CD4-positive, alpha-beta T cell (primary cell): ENCODE measurements at regions not wholly inside any gene's neighbourhood (a gene's known extent, or its start where the extent isn't known, plus 50 kb on each side); places are given as distances from the start of the nearest gene placed in this dataset.

Experiments
- ATAC-seq: fragments of 200-7000 bp; cut with Tn5 transposase; one replicate; pipeline ENCODE4 v1.10.0; 2022; ENCODE audit warnings: mild to moderate bottlenecking; ENCODE audit not compliant: poor library complexity
- CTCF ChIA-PET: fragments of 350-600 bp; sonication (Branson Sonifier 250); formaldehyde crosslinking; loops from one replicate; lab custom pipeline; 2021; ENCODE audit warnings: antibody characterized with exemption, inconsistent platforms; lab: Charles Lee
- POLR2A ChIA-PET: fragments of 350-600 bp; sonication (Branson Sonifier 250); formaldehyde crosslinking; loops from one replicate; lab custom pipeline; 2021; ENCODE audit warnings: antibody characterized with exemption, inconsistent platforms; lab: Charles Lee
- DNase-seq, 14 experiments: peaks; one replicate each; pipeline ENCODE4 v3.0.0-alpha.2; 2013 to 2020; ENCODE audit warnings: mixed read lengths in 2 of 14
- H3K27ac ChIP-seq, 2 donors: one replicate each; pipeline versions ENCODE4 v1.5.1 to v1.7.0; 2013; ENCODE audit warnings: low read length in 2 of 2, low read depth in 1 of 2, mild to moderate bottlenecking in 1 of 2
- H3K27me3 ChIP-seq, 2 experiments: 1 replicate in 1 of 2; 2 replicates in 1 of 2; pipeline versions ENCODE4 v1.6.1 to v1.7.0; 2013; ENCODE audit warnings: low read length in 2 of 2, control low read depth in 1 of 2, mild to moderate bottlenecking in 1 of 2, moderate library complexity in 1 of 2; ENCODE audit not compliant: insufficient read depth in 2 of 2, control insufficient read depth in 1 of 2
- H3K36me3 ChIP-seq: one replicate; pipeline ENCODE4 v1.6.1; 2013; ENCODE audit warnings: low read length, control low read depth; ENCODE audit not compliant: insufficient read depth
- H3K4me1 ChIP-seq: one replicate; pipeline ENCODE4 v1.6.1; 2013; ENCODE audit warnings: low read length, control low read depth; ENCODE audit not compliant: insufficient read depth
- H3K4me3 ChIP-seq: one replicate; pipeline ENCODE4 v1.5.1; 2013; ENCODE audit warnings: mild to moderate bottlenecking, low read length, moderate library complexity
- H3K9me3 ChIP-seq, 2 experiments: 1 replicate in 1 of 2; 2 replicates in 1 of 2; pipeline versions ENCODE4 v1.6.1 to v1.7.0; 2013; ENCODE audit warnings: low read length in 2 of 2, mild to moderate bottlenecking in 2 of 2, control low read depth in 1 of 2, moderate library complexity in 1 of 2; ENCODE audit not compliant: control insufficient read depth in 1 of 2, insufficient read depth in 1 of 2
- H3K27ac Mint-ChIP-seq: one replicate; pipeline ENCODE4 v1.8.0; 2020; ENCODE audit warnings: mixed read lengths
- H3K27me3 Mint-ChIP-seq: one replicate; pipeline ENCODE4 v1.8.0; 2021; ENCODE audit warnings: mixed read lengths
- H3K36me3 Mint-ChIP-seq: one replicate; pipeline ENCODE4 v1.8.0; 2021; ENCODE audit warnings: low read depth, mixed read lengths
- H3K4me1 Mint-ChIP-seq: one replicate; pipeline ENCODE4 v1.8.0; 2021; ENCODE audit warnings: low read depth, mixed read lengths
- H3K4me3 Mint-ChIP-seq: one replicate; pipeline ENCODE4 v1.8.0; 2020; ENCODE audit warnings: mild to moderate bottlenecking, mixed read lengths
- H3K9me3 Mint-ChIP-seq: one replicate; pipeline ENCODE4 v1.8.0; 2020; ENCODE audit warnings: mixed read lengths
- CTCF ChIP-seq: fragments of 200-600 bp; IDR thresholded peaks from one replicate; pipeline ENCODE4 v1.8.0; 2022; ENCODE audit warnings: antibody characterized with exemption, mild to moderate bottlenecking
- intact Hi-C, 2 experiments: fragments of 100-400 bp; cut with DNase I in 1 of 2; cut with micrococcal nuclease in 1 of 2; formaldehyde crosslinking; loops; one replicate each; pipeline versions ENCODE4 v1.15.1 to v1.9.0; 2023 to 2025; cut with DNase I, micrococcal nuclease

DNA sequence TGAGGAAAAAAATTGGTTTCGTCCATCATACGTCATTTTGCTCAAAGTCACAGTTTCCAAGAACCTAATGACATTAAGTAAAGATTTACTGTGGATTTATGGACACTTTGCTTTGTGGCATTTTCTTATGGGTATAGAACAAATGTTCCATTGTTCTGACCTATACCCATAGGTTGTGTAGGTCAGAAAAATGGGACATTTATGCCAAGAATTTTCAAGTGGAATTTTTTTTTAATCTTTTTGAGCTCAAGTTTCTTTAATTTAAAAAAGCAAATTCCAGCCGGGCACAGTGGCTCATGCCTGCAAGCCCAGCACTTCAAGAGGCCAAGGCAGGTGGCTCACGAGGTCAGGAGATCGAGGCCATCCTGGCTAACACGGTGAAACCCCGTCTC lies 187.5 kb upstream of the TPM1 start:
- CTCF ChIA-PET, result no interaction called here
- Mint-ChIP-seq H3K27ac (no peak overlapping the region), H3K4me1 (no peaks in the 10 kb centered on the region), H3K27me3 (peaks cover 23% of the 10 kb centered on the region), H3K4me3 (no peak overlapping the region), H3K36me3 (no peaks in the 10 kb centered on the region), H3K9me3 (no peaks in the 10 kb centered on the region)
- H3K27me3 ChIP-seq, result peaks cover 2 to 11% of the 10 kb centered on the region in 2 experiments
- no peak overlapping the region for H3K27ac ChIP-seq
- POLR2A ChIA-PET, result no interaction called here
- intact Hi-C loops, result no loop called here
- DNase-seq, result no peak
- no peak for ATAC-seq
- H3K9me3 ChIP-seq, result no peaks in the 10 kb centered on the region
- no peaks in the 10 kb centered on the region for H3K36me3 ChIP-seq
- H3K4me1 ChIP-seq, result peaks cover 7% of the 10 kb centered on the region
- H3K4me3 ChIP-seq, result no peak overlapping the region
- no peak for TF ChIP-seq CTCF

GRCh38 chr15:62856466-62857246 lies 185.9 kb upstream of the TPM1 start:
- H3K4me1 ChIP-seq, result peaks cover 7% of the 10 kb centered on the region
- CTCF ChIA-PET, result no interaction called here
- no peak for DNase-seq

GRCh38 chr15:62857411-62857853 lies 185.1 kb upstream of the TPM1 start:
- Histone ChIP-seq H3K4me1 (peaks cover 7% of the 10 kb centered on the region), H3K27me3 (peaks cover 2 to 18% of the 10 kb centered on the region in 2 experiments), H3K4me3 (no peak overlapping the region), H3K27ac (no peak overlapping the region), H3K9me3 (no peaks in the 10 kb centered on the region), H3K36me3 (no peaks in the 10 kb centered on the region)
- ChIA-PET CTCF (no interaction called here), POLR2A (no interaction called here)
- peak in 3 of 14 experiments; percentile 8 to 55 (median 25) for DNase-seq
- no peak for ATAC-seq
- no peaks in the 10 kb centered on the region for H3K4me1 Mint-ChIP-seq
- TF ChIP-seq CTCF, result no peak
- no peak overlapping the region for H3K4me3 Mint-ChIP-seq
- peaks cover 26% of the 10 kb centered on the region for H3K27me3 Mint-ChIP-seq
- H3K36me3 Mint-ChIP-seq, result no peaks in the 10 kb centered on the region
- H3K9me3 Mint-ChIP-seq, result no peaks in the 10 kb centered on the region
- H3K27ac Mint-ChIP-seq, result no peak overlapping the region
- intact Hi-C loops, result no loop called here

More at GRCh38 chr15:62856466-62857246, 185.9 kb upstream of the TPM1 start:
- no peak overlapping the region for H3K4me3 Mint-ChIP-seq
- no peaks in the 10 kb centered on the region for H3K36me3 Mint-ChIP-seq
- no peaks in the 10 kb centered on the region for H3K4me1 Mint-ChIP-seq
- ATAC-seq, result no peak
- Histone ChIP-seq H3K27me3 (peaks cover 2 to 11% of the 10 kb centered on the region in 2 experiments), H3K4me3 (no peak overlapping the region), H3K27ac (no peak overlapping the region), H3K9me3 (no peaks in the 10 kb centered on the region), H3K36me3 (no peaks in the 10 kb centered on the region)
- intact Hi-C loops, result no loop called here
- no peak for TF ChIP-seq CTCF
- H3K27me3 Mint-ChIP-seq, result peaks cover 26% of the 10 kb centered on the region
- H3K27ac Mint-ChIP-seq, result no peak overlapping the region
- POLR2A ChIA-PET, result no interaction called here
- no peaks in the 10 kb centered on the region for H3K9me3 Mint-ChIP-seq
